SIG-M5 treated with dmso at 0.1 percent for 504 hours (cell line): ENCODE measurements at regions not wholly inside any gene's neighbourhood (a gene's known extent, or its start where the extent isn't known, plus 50 kb on each side); places are given as distances from the start of the nearest gene placed in this dataset.

Experiments
- DNase-seq: peaks from one replicate; lab custom pipeline; 2025; ENCODE audit not compliant: unreplicated experiment; lab: John Stamatoyannopoulos, UW

DNA sequence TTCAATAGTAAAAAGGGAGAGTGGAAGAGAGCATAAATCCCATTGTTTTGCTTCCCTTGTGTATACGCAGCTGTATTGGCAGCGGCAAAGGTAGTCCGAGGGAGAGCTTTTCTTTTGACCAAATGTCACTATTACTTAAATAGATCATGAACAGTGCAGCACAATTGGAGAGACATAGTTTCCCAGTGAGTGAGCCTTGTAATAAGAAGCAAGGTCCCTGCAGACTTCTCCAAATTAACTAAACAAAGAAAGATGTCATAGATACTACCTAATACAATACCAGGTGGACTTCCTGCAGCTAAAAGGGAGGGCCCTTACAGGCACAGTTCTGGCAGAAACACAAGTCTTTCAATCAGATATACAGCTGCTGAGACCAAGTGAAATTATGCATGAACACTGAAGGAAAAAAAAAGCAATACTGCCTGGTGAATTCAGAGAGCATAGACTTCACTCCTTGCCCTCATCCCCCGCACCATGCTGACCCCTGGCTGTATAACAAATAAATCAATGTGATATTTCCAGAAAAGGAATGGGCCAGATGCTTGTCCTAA is 404.7 kb upstream of the CDH2 start:
- DNase-seq: no peak

DNA sequence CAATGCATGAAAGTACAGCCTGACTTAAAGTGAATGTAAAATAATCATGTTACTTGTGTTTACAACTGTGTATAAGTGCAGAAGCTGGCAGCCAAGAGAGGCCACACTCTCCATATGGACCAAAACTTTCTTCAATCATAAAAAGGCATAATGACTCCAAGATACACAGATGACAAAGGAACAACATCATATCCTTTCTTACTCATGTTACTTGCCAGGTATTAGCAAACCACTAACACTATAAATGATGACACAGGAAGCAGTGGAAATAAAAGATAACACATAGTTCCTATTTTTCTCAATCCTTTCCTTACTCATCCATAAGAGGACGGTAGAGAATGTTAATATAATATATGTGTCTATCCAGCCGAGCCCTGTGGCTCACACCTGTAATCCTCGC is 400.0 kb upstream of the CDH2 start:
- no peak for DNase-seq

DNA sequence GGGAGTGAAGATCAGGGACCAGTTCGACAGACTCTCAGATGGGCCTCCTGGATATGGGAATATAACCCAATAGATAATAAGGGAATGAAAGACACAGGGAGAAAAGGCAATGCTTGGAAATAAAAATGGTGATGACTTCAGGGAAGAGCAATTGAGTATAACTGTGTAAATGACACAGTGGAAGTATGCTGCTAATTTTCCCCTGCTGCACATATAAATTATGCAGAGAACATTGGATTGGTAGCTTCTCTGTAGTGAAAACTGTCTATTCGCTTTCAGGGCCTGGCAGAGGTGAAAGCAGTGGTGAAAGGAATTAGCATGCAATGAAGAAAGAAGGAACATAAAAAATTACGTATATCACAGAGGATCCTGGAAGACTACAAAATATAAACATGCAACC is 398.2 kb upstream of the CDH2 start:
- DNase-seq: no peak

DNA sequence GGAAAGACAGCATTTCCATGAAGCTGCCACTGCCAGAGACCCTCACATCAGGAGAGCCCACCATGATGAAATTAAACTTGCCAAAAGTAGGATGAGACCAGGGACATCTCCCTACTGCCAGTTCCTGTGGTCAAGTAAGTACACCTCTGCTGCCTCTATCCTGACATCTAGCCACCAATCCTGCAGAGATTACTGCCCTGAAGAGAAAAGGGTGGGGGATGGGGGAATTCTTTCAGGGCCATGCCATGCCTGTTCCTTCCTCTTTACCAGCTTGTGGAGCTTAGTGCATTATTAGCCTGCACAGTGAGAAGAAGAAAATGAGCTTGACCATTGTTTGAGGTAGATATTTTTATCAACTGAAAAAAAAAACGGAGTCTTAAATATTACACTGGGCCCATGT is 397.2 kb upstream of the CDH2 start:
- no peak for DNase-seq

DNA sequence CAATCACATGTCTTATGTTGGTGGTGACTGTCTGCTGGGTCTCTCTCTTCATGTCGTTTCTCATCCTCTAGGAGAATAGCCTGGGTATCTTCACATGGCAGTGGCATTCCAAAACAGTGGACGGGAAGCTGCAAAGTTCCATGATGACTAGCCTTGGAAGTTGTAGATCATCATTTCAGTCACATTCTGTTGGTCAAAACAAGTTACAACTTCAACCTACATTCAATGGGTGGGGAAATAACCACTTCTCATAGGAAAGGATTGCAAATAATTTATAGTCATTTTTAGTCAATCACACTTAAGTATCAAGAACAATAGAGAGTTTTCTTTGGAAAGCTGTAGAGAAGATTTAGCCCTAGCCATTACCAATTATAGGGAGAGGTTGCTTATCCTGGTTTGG is 395.0 kb upstream of the CDH2 start:
- no peak for DNase-seq

DNA sequence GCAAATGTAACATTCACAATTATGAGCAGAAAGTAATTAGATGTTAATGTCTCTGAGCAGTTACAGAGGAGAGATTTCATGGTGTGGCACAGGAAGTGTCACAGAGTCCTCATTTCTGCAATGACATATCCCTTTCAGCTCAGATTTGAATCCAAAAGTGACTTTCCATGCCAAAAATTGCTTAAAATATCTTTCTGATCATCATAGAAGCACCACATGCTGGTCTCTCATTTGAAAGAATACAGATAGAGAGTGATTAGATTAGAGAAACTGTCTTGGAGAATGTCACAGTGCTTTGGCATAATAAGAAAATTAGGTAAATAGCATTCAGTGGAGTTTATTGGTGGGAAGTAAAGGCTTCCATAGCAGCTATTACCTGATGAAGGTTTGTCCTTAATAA is 383.4 kb upstream of the CDH2 start:
- no peak for DNase-seq

DNA sequence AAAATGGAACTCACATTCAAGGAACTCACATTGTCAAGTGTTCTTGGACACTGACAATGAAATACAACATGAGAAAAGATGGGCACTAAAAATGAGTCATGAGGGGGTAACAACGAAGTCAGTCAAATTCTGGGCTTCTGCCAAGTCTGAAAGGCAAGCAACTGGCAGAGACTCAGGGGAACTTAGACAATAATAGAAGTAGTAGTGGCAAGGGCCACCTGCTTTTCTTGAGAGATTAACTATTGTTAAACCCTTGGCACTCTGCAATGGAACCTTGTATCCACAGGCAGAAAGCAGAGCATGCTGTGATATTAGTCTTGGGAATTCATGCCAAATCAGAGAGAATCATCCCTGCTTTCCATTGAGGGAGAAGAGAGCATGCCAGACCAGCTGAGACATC is 382.6 kb upstream of the CDH2 start:
- no peak for DNase-seq

DNA sequence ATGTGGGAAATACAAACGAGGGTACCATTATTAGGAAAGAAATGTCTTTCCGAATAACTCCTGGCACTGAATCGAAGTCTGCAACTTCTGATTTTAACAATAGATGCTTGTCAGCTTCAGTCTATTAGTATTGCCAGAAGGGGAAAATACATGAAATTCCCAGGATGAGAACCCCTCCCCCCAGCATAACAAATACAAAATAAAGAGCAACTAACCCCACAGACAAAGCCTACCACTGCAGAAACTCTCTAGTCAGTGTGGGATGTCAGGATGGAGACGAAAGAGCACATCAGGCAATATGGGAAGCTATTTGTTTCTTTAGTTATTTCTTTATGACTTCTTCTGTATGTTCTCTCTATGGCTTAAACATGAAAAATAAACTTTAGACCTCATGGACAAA is 365.0 kb upstream of the CDH2 start:
- DNase-seq: no peak

DNA sequence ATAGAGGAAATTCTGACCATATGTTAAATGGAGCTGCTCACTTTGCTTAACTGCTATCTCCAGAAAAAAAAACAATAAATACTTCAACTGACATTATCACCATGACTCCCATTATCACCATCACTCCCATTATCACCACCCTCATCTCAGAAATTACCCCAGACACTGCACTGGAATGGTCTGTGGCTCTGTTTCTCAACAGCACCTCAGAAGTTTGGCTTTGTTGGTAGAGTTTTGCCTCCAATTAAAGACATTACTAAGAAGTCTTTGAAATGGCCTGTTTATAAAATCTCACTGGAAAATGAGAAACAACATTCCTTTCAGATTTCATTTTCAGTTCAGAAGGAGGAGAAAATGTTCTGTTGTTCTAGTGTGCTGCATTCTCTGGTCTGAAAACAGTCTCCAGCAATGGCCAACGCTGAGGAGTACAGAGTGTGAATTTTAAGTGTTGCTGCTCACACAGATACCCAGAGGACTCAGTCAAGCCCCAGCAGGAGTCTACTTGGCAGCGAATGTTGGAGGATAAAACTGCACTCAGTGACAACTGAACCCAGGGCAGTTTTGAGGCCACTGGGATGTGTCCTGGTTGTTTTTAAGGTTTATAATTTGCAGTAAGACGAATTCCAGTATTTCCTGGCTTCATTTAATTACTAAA is 364.5 kb upstream of the CDH2 start:
- no peak for DNase-seq

DNA sequence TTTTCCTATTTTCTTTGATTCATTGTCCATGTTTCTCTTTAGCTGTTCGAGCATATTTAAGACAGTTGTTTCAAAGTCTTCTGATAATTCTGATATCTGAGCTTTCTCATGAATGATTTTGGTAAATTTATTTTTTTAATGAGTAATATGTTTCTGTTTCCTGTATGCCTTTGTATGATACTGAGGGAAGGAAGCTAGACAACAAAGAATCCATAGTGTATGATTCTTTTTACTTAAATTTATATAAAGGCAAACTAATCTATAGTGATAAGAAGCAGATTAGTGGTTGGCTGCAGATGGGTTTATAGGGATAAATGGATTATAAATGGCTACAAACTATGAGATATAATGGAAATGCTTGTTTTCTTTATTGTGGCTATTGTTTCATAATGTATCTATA is 352.7 kb upstream of the CDH2 start:
- DNase-seq: no peak

DNA sequence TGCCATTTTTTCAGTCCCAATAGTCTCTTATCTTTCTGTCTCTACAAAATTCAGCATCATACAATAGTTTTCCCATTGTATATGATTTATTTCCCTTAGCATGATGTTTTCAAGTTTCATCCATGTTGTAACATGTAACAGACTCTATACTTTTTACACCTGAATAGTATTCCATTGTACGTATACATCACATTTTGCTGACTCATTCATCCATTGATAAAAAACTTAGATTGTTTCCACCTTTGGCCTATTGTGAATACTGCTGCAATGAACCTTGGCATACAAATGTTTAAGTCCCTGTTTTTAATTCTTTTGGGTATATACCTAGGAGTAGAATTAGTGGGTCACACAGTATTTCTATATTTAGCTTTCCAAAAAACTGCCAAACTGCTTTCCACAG is 349.3 kb upstream of the CDH2 start:
- no peak for DNase-seq

DNA sequence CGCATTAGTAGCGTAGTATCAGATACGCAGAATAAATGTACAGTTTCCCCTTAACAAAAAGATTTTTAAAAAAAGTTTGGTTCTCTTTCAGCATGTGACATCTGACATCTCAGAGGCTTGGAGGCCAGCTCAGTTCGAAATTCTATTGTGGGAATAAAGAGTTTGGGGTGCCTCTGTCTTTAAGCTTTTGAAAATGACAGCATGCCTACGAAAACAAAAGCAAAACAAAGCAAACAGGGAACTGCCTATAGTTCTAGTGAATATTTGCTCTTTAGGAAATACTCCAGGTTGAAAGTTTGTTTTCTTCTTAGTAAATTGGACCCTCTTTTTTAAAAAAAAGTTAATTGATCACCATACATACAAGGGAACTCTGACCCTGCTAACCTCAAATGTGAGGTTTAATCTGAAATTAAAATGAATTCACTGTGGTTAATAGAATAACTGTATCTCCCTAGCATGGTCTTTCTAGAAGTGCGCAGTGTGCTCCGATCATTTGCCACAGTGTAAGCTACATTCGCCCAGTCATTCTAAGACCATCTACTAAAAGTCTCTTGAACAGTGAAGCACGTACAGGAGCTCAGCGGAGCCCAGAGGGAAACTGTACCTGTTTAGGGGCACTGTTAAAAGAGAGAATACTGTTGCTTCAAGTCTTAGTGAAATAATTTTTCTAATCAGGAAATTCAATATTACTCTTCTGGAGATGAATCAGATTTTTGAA is 347.0 kb upstream of the CDH2 start:
- DNase-seq: no peak

DNA sequence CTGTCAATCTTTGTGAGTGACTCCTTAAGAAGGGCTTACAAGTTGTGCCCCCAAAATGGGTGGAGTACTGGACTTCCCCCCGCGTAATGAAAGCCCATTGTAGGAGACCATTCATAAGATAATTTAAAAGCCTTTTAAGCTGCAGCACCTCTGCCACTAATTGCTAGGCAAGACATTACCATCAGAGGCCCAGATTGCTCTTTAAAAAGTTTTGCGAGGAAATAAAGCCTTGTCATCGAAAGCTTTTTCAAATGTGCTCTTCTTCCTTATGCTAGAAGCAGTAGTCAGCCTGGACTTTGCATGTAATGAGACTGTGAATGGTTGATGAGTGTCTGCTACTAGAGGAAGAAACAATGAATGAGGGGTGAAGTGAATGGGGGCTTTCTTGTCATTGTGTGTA is 345.3 kb upstream of the CDH2 start:
- no peak for DNase-seq

DNA sequence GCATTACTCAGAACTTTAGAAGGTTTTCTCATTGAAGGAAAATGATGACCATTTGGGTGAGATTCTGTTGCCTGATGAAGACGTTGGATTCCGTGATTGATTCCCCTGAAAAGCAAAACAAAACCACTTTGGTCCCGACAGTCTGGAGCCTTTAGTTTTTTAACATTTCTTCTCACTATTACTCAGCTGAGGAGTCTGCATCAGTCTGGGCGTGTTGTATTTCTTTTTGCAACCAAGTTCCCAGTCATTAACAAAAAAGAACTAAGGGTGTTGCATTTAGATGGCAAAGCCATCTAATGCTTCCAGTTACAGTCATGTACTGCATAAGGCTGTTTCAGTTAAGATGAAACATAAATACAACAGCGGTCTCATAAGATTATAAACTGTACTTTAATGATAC is 343.1 kb upstream of the CDH2 start:
- no peak for DNase-seq

DNA sequence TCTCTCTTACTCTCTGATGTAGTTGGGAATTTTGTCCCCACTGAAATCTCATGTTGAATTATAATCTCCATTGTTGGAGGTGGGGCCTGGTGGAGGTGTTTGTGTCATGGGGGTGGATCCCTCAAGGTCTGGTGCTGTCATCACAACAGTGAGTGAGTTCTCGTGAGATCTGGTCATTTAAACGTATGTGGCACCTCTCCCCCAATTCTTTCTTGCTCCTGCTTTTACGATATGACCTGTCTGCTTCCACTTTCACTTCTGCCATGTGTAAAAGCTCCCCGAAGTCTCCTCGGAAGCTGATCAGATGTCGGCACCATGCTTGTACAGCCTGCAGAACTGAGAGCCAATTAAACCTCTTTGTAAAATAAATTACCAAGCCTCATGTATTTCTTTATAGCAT is 337.8 kb upstream of the CDH2 start:
- DNase-seq: no peak

DNA sequence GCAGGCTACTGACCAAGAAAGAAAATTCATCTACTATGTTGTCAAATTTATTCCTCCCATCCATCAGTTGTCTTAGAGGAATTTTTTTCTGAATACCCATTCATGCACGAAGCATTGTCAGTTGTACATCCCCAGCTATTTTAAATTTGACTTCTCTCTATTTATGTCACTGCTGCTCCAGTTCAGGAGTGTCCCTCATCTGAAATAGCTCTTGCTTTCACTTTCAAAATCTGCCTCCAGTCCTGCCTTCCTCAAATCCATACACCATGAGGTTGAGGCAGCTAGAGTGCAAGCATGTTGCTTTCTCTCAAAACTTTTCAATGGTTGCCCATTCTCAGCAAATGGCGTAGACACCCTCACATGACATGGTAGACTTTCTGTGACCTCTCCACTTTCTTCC is 335.4 kb upstream of the CDH2 start:
- DNase-seq: no peak

DNA sequence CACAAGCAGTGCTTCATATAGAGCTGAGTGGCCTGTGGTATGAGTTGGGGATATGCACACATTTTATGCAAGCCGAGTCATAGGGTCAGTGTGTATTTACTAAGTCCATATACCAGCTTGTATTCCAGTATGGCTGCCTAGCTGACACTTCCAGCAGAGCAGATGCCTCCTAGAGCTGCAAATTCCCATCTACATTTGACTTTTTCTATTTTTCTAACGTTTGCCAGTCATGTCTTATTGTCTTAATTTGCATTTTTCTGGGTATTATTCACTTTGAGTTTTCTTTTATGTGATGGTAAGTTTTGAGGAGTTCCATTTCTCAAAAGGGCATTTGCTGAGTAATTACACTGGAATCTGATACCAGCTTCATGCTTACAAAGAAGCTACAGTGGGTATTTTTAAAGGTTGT is 334.5 kb upstream of the CDH2 start:
- DNase-seq: no peak

DNA sequence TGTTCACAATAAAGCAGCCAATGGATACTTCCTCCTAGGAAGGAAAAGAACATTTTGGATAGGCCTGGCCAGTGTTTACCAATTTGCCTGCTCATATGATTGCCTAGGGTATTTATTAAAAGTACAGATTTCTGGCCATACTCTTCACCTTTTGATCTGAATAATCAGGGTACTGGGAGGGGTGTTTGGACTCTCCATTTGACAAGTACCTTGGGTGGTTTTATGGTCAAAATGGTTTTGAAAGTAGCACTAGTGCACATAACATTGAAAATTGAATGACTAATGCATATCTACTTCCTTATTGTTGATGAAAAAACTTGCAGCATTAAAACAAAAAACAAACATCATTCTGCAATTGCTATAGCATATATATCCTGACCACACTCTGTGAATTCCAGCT is 333.3 kb upstream of the CDH2 start:
- DNase-seq: no peak

DNA sequence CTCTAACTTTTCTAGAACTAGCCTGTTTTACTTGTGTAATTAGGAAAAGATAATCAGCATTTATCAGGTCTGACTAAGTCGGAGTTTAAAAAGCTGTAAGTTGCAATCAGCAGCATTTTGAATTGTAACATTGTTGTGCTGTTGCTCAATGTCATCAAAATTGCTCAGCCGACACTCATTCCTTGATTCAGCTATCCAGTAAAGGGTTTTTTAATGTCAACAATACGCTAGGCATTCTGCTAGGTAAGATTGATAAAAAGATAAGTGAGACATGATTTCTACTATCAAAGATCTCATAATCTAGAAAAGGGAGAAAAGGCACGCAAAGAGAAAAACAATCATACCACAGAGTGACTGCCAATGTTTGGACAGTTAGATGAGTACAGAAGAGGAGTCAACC is 327.1 kb upstream of the CDH2 start:
- no peak for DNase-seq

DNA sequence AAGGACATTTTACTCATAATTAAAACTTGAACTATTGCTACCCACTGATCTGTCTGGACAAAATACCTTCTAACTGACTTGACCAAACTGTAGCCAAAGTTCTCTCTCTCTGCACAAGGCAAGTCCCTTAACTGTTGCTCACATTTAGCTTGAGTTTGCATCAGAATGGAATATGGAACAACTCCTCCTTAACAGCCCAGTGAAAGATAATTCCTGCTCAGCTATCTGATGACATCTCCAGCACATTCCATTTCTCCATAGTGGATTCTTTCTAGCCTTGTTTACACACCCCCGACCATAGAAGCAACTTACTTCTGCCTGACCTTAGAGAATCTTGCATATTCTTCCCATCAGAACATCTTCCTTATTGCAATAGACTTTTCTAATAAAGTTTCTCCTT is 317.2 kb upstream of the CDH2 start:
- no peak for DNase-seq

DNA sequence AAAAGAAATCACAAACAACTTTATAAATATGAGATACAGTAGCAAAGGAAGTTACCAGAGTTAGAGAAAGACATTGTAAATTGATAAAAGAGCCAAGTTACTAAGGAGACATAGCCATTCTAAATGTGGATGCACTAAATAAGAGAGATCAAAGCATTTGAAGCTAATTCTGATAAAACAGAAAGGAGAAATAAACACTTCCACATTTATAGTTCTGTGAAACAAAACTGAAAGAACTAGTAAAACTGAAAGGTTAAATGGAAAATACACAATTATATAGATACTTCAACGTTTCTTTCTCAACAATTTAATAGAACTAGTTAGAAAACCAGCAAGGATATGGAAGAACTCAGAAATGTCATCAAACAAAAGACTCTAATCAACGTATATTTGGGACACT is 309.0 kb upstream of the CDH2 start:
- DNase-seq: no peak

DNA sequence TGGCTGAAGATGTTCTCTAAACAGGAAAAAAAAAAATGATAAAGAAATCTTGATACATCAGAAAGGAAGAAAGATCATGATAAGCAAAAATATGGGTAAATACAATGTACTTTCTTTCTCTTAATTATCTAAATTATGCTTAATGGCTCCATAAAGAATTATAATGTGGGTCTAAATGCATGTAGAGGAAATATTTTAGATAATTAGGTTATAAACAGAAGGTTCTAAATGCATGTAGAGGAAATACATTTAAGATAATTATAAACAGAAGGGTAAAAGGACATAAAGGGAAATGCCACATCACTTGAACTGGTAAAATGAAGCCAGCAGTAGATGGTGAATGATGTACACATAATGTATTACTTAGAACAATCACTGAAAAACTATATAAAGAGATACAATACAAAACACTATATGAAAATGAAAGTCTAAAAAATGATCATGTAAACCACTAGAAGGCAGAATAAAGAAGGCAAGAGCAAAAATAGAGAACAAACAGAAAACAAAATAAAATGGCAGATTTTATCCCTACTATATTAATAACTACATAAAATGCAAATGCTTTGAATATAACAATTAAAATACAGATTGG is 308.4 kb upstream of the CDH2 start:
- DNase-seq: no peak

DNA sequence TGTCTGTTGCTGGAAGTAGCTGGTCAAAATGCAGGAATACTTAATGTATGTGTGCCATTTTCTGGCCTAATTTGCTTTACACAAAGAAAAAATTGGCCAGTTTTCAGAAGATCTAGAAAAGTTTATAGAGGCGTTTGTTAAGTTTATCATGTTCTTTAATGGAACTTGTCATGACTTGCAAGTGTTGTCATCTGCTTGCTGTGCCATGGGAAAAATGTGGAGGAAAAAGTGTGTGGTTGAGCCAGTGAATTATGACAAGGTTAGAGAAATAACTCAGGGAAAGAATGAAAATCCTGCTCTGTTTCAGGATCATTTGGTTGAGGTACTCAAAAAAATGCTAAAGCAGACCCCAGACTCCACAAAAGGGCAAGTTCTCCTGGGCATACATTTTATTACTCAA is 301.6 kb upstream of the CDH2 start:
- DNase-seq: no peak
